IMR-90 (cell line): ENCODE measurements at regions not wholly inside any gene's neighbourhood (a gene's known extent, or its start where the extent isn't known, plus 50 kb on each side); places are given as distances from the start of the nearest gene placed in this dataset.

ENCODE experiments used
- ATAC-seq: fragments of 200-7000 bp; cut with Tn5 transposase; 2 replicates; pipeline ENCODE4 v1.9.1; 2020; ENCODE audit warnings: low read depth, mild to moderate bottlenecking, moderate library complexity
- BruUV-seq: library from RNA; stranded (reverse); fragments of 400-500 nt; replicated peaks from 2 replicates; lab custom pipeline; 2021; lab: Mats Ljungman, UMichigan
- CTCF ChIA-PET: fragments of 300-600 bp; formaldehyde crosslinking; extraction: SDS; loops from one replicate; lab custom pipeline; 2021; ENCODE audit warnings: antibody characterized with exemption; lab: Yijun Ruan, JAX
- POLR2A ChIA-PET: fragments of 300-600 bp; sonication (Branson Sonifier 250); formaldehyde crosslinking; loops from one replicate; lab custom pipeline; 2022; ENCODE audit warnings: antibody characterized with exemption; ENCODE audit not compliant: unreplicated experiment; lab: Charles Lee
- DNase-seq: peaks from one replicate; pipeline ENCODE4 v3.0.0; 2013
- H2AFZ ChIP-seq: replicated peaks from 2 replicates; pipeline ENCODE3; 2013; ENCODE audit warnings: low read length, mild to moderate bottlenecking; ENCODE audit not compliant: poor library complexity
- H2AK5ac ChIP-seq: 2 replicates; pipeline ENCODE4 v1.6.1; 2013; ENCODE audit warnings: low read depth, low read length, inconsistent platforms
- H2AK9ac ChIP-seq: replicated peaks from 2 replicates; pipeline ENCODE3; 2013; ENCODE audit warnings: mild to moderate bottlenecking, low read depth, low read length, moderate library complexity; ENCODE audit not compliant: poor library complexity
- H2BK120ac ChIP-seq: 2 replicates; pipeline ENCODE4 v1.6.1; 2013; ENCODE audit warnings: low read depth, low read length, inconsistent platforms
- H2BK15ac ChIP-seq: 3 replicates; pipeline ENCODE4 v1.6.1; 2013; ENCODE audit warnings: low read depth, low read length, inconsistent platforms
- H2BK20ac ChIP-seq: 2 replicates; pipeline ENCODE4 v1.6.1; 2013; ENCODE audit warnings: low read depth, mild to moderate bottlenecking, inconsistent platforms, low read length, moderate library complexity
- H2BK5ac ChIP-seq: 2 replicates; pipeline ENCODE4 v1.6.1; 2013; ENCODE audit warnings: mild to moderate bottlenecking, low read depth, low read length, inconsistent platforms; ENCODE audit not compliant: poor library complexity, severe bottlenecking
- H3K14ac ChIP-seq: replicated peaks from 2 replicates; pipeline ENCODE4 v1.6.1; 2013; ENCODE audit warnings: low read depth, low read length, inconsistent platforms
- H3K18ac ChIP-seq: 2 replicates; pipeline ENCODE4 v1.6.1; 2013; ENCODE audit warnings: low read depth, low read length, control low read depth
- H3K23ac ChIP-seq: 2 replicates; pipeline ENCODE4 v1.6.1; 2013; ENCODE audit warnings: low read depth, low read length, inconsistent platforms
- H3K27ac ChIP-seq: 2 replicates; pipeline ENCODE4 v1.5.1; 2013; ENCODE audit warnings: mild to moderate bottlenecking, control low read depth, low read length; ENCODE audit not compliant: insufficient read depth
- H3K27me3 ChIP-seq: 2 replicates; pipeline ENCODE4 v1.6.1; 2013; ENCODE audit warnings: low read length; ENCODE audit not compliant: control insufficient read depth, insufficient read depth
- H3K36me3 ChIP-seq: 2 replicates; pipeline ENCODE4 v1.6.1; 2013; ENCODE audit warnings: low read length, mixed read lengths; ENCODE audit not compliant: control insufficient read depth, insufficient read depth
- H3K4ac ChIP-seq: 2 replicates; pipeline ENCODE4 v1.6.1; 2013; ENCODE audit warnings: low read depth, low read length, inconsistent platforms
- H3K4me1 ChIP-seq: 2 replicates; pipeline ENCODE4 v1.6.1; 2013; ENCODE audit warnings: low read length, mixed read lengths; ENCODE audit not compliant: control insufficient read depth, insufficient read depth
- H3K4me2 ChIP-seq: 2 replicates; pipeline ENCODE4 v1.6.1; 2013; ENCODE audit warnings: low read depth, mild to moderate bottlenecking, control low read depth, low read length, moderate library complexity
- H3K4me3 ChIP-seq: 2 replicates; pipeline ENCODE4 v1.5.1; 2013; ENCODE audit warnings: low read depth, mild to moderate bottlenecking, control low read depth, low read length, moderate library complexity; ENCODE audit not compliant: insufficient read depth
- H3K56ac ChIP-seq: 2 replicates; pipeline ENCODE4 v1.6.1; 2013; ENCODE audit warnings: low read length, inconsistent platforms; ENCODE audit not compliant: insufficient read depth; ENCODE audit errors: extremely low read depth
- H3K79me1 ChIP-seq, 2 experiments: 2 replicates each; pipeline ENCODE4 v1.6.1; 2013; ENCODE audit warnings: low read length in 2 of 2, inconsistent platforms in 1 of 2, low read depth in 1 of 2
- H3K9ac ChIP-seq: 2 replicates; pipeline ENCODE4 v1.6.1; 2013; ENCODE audit warnings: low read depth, low read length, control low read depth
- H3K9me1 ChIP-seq: 2 replicates; pipeline ENCODE4 v1.6.1; 2013; ENCODE audit warnings: low read length, inconsistent platforms; ENCODE audit not compliant: insufficient read depth
- H3K9me3 ChIP-seq: 2 replicates; pipeline ENCODE4 v1.6.1; 2013; ENCODE audit warnings: low read length; ENCODE audit not compliant: control insufficient read depth, insufficient read depth
- H4K20me1 ChIP-seq: 2 replicates; pipeline ENCODE4 v1.6.1; 2013; ENCODE audit warnings: low read length, inconsistent platforms; ENCODE audit not compliant: insufficient read depth
- H4K5ac ChIP-seq: 2 replicates; pipeline ENCODE4 v1.6.1; 2013; ENCODE audit warnings: mild to moderate bottlenecking, low read depth, low read length, control low read depth
- H4K8ac ChIP-seq, 2 experiments: 2 replicates each; pipeline ENCODE4 v1.6.1; 2013; ENCODE audit warnings: low read depth in 2 of 2, low read length in 2 of 2, control low read depth in 1 of 2, inconsistent platforms in 1 of 2
- H4K91ac ChIP-seq: 2 replicates; pipeline ENCODE4 v1.6.1; 2013; ENCODE audit warnings: low read depth, low read length, inconsistent platforms; ENCODE audit not compliant: insufficient read depth
- FOS ChIP-seq: fragments of 150-350 bp; IDR thresholded peaks from 2 replicates; pipeline ENCODE4 v1.6.1; 2016; ENCODE audit warnings: low read depth, low read length
- MAFK ChIP-seq: IDR thresholded peaks from 2 replicates; pipeline ENCODE4 v1.6.1; 2012; ENCODE audit warnings: low read depth, low read length, improper control_type of control experiment
- MAZ ChIP-seq: IDR thresholded peaks from 2 replicates; pipeline ENCODE4 v1.6.1; 2012; ENCODE audit warnings: low read depth, mild to moderate bottlenecking, low read length, improper control_type of control experiment, moderate library complexity, borderline replicate concordance
- NFE2L2 ChIP-seq: fragments of 150-350 bp; IDR thresholded peaks from 2 replicates; pipeline ENCODE4 v1.6.1; 2016; ENCODE audit warnings: low read depth, mild to moderate bottlenecking, low read length
- WGBS, 2 experiments: methylation state at CpG; one replicate each; pipeline versions ENCODE4 v1.1.5 to v1.1.7; 2013; ENCODE audit warnings: missing lambda C conversion rate in 2 of 2; ENCODE audit not compliant: insufficient read length in 1 of 2; ENCODE audit errors: extremely low coverage in 2 of 2; 5-methylcytosine and 5-hydroxymethylcytosine counted together
- dilution Hi-C: fragments of 300-500 bp; cut with HindIII; formaldehyde crosslinking; loops from one replicate; pipeline ENCODE4 v1.14.3; 2018; ENCODE audit warnings: low sequenced_read_pairs; ENCODE audit not compliant: unreplicated experiment
- in situ Hi-C: fragments of 300-500 bp; cut with MboI; formaldehyde crosslinking; loops from 3 replicates; pipeline ENCODE4 v1.14.3; 2019; ENCODE audit warnings: low sequenced_read_pairs, inconsistent platforms, mixed read lengths
- intact Hi-C: fragments of 100-400 bp; cut with micrococcal nuclease; formaldehyde crosslinking; loops from 2 replicates; pipeline ENCODE4 v1.10.0; 2022

DNA sequence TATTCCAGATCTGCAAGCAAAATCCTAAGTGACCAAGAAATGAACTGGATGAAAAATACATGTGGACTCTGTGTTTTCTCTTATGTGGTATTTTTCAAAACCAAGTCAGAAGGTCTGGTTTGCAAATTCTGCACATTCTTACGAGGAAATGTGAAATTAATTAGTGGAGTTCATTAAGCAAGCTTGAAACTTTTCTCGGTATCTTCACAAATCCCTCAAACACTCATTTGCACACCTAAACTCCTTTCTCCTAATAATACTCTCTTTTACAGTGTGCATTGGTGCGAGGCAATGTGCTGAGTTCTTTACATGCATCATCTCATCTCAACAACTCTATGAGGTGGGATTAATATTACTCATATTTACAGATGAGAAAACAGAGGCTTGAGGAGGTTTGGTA is 82.1 kb downstream of the MTERF1 start:
- dilution Hi-C loops (no loop called here), in situ Hi-C loops (no loop called here), intact Hi-C loops (no loop called here)
- ChIA-PET CTCF (no interaction called here), POLR2A (no interaction called here)
- DNase-seq (no peak), ATAC-seq (no peak)
- no peak overlapping the region for H2BK15ac ChIP-seq
- H3K9ac ChIP-seq = no peak overlapping the region
- H3K23ac ChIP-seq = no peak overlapping the region
- no CpG with 5 or more reads among the region's 3 CpGs for WGBS, 2 experiments
- no peak overlapping the region for H4K91ac ChIP-seq
- H3K79me1 ChIP-seq = no peaks in the 10 kb centered on the region
- H4K8ac ChIP-seq = no peak overlapping the region
- no peak overlapping the region for H2BK5ac ChIP-seq
- H3K56ac ChIP-seq = no peak overlapping the region
- no peaks in the 10 kb centered on the region for H3K9me1 ChIP-seq
- H2BK120ac ChIP-seq = no peak overlapping the region
- H3K18ac ChIP-seq = no peak overlapping the region
- H2BK20ac ChIP-seq = no peak overlapping the region
- no peaks in the 10 kb centered on the region for H3K36me3 ChIP-seq
- H3K27me3 ChIP-seq = no peaks in the 10 kb centered on the region
- H3K4me3 ChIP-seq = no peak overlapping the region
- no peaks in the 10 kb centered on the region for H3K4me1 ChIP-seq
- H3K4ac ChIP-seq = no peak overlapping the region
- no TSS peak for BruUV-seq
- no peak overlapping the region for H2AK5ac ChIP-seq
- H2AFZ ChIP-seq = no peak overlapping the region
- no peaks in the 10 kb centered on the region for H3K9me3 ChIP-seq
- no peak for TF ChIP-seq MAFK
- TF ChIP-seq MAZ = no peak
- TF ChIP-seq NFE2L2 = no peak
- no peak for TF ChIP-seq FOS
- no peak overlapping the region for H3K27ac ChIP-seq
- H2AK9ac ChIP-seq = no peak overlapping the region
- no peak overlapping the region for H3K14ac ChIP-seq
- H4K20me1 ChIP-seq = no peaks in the 10 kb centered on the region
- H4K5ac ChIP-seq = no peak overlapping the region
- no peak overlapping the region for H3K4me2 ChIP-seq
